GM23338 (cell line): ENCODE measurements at regions not wholly inside any gene's neighbourhood (a gene's known extent, or its start where the extent isn't known, plus 50 kb on each side); places are given as distances from the start of the nearest gene placed in this dataset.

Source experiments
- ATAC-seq: fragments of 200-7000 bp; cut with Tn5 transposase; 3 replicates; pipeline ENCODE4 v1.9.1; 2020
- DNase-seq: peaks from one replicate; pipeline ENCODE4 v3.0.0-alpha.2; 2015; ENCODE audit warnings: low spot score
- H2AFZ ChIP-seq: fragments of 200-600 bp; sonication (generic); 2 replicates; pipeline ENCODE4 v1.8.0; 2016; ENCODE audit warnings: antibody characterized with exemption, mild to moderate bottlenecking, moderate library complexity
- H3F3A ChIP-seq: fragments of 200-600 bp; sonication (generic); replicated peaks from 2 replicates; pipeline ENCODE4 v1.8.0; 2017; ENCODE audit warnings: antibody characterized with exemption, mixed run types, low read depth
- H3K27ac ChIP-seq: fragments of 200-600 bp; sonication (generic); 2 replicates; pipeline ENCODE4 v1.6.1; 2016; ENCODE audit warnings: low read depth
- H3K27me3 ChIP-seq: fragments of 200-600 bp; sonication (generic); 2 replicates; pipeline ENCODE4 v1.8.0; 2016; ENCODE audit warnings: mild to moderate bottlenecking, mixed run types, moderate library complexity; ENCODE audit not compliant: insufficient read depth
- H3K36me3 ChIP-seq: fragments of 200-600 bp; sonication (generic); 2 replicates; pipeline ENCODE4 v1.8.0; 2016; ENCODE audit warnings: mild to moderate bottlenecking; ENCODE audit not compliant: insufficient read depth
- H3K4me1 ChIP-seq: fragments of 200-600 bp; sonication (generic); 2 replicates; pipeline ENCODE4 v1.8.0; 2016; ENCODE audit warnings: mild to moderate bottlenecking, moderate library complexity; ENCODE audit not compliant: insufficient read depth
- H3K4me2 ChIP-seq: fragments of 200-600 bp; sonication (generic); 2 replicates; pipeline ENCODE4 v1.7.1; 2017; ENCODE audit warnings: mixed run types
- H3K4me3 ChIP-seq: fragments of 200-600 bp; sonication (generic); 2 replicates; pipeline ENCODE4 v1.6.1; 2016; ENCODE audit warnings: mixed run types
- H3K79me2 ChIP-seq: fragments of 200-600 bp; sonication (generic); replicated peaks from 2 replicates; pipeline ENCODE4 v1.8.0; 2017; ENCODE audit warnings: mild to moderate bottlenecking; ENCODE audit not compliant: insufficient read depth
- H3K9me2 ChIP-seq: fragments of 200-600 bp; sonication (generic); 2 replicates; pipeline ENCODE4 v1.8.0; 2017; ENCODE audit not compliant: insufficient read depth
- H4K20me1 ChIP-seq: fragments of 200-600 bp; sonication (generic); replicated peaks from 2 replicates; pipeline ENCODE4 v1.8.0; 2017; ENCODE audit warnings: mild to moderate bottlenecking; ENCODE audit not compliant: insufficient read depth
- H3K27ac Mint-ChIP-seq: 2 replicates; pipeline ENCODE4 v1.8.0; 2020; ENCODE audit warnings: inconsistent platforms, mild to moderate bottlenecking, moderate library complexity, mixed read lengths
- H3K27me3 Mint-ChIP-seq: 3 replicates; pipeline ENCODE4 v1.8.0; 2022; ENCODE audit warnings: low read depth, mild to moderate bottlenecking, moderate library complexity, mixed read lengths, inconsistent platforms; ENCODE audit not compliant: insufficient read depth, poor library complexity
- H3K36me3 Mint-ChIP-seq: 3 replicates; pipeline ENCODE4 v1.8.0; 2021; ENCODE audit warnings: low read depth, mild to moderate bottlenecking, inconsistent platforms, moderate library complexity, mixed read lengths
- H3K4me1 Mint-ChIP-seq: 3 replicates; pipeline ENCODE4 v1.8.0; 2020; ENCODE audit warnings: mild to moderate bottlenecking, inconsistent platforms, mixed read lengths
- H3K4me3 Mint-ChIP-seq: 3 replicates; pipeline ENCODE4 v1.8.0; 2021; ENCODE audit warnings: moderate library complexity, mild to moderate bottlenecking, inconsistent platforms, mixed read lengths
- H3K9me3 Mint-ChIP-seq: 3 replicates; pipeline ENCODE4 v1.8.0; 2020; ENCODE audit warnings: moderate library complexity, mild to moderate bottlenecking, inconsistent platforms, mixed read lengths
- CREB1 ChIP-seq: fragments of 250-450 bp; sonication (Bioruptor Pico); IDR thresholded peaks from 2 replicates; pipeline ENCODE4 v1.5.0; 2020; ENCODE audit warnings: low read depth, mild to moderate bottlenecking, moderate library complexity
- EZH2phosphoT487 ChIP-seq: fragments of 200-600 bp; sonication (generic); IDR thresholded peaks from one replicate; pipeline ENCODE4 v1.8.1; 2018; ENCODE audit warnings: antibody characterized with exemption; ENCODE audit not compliant: unreplicated experiment
- NANOG ChIP-seq: IDR thresholded peaks from 2 replicates; pipeline ENCODE4 v1.6.1; 2016; ENCODE audit warnings: antibody characterized with exemption, borderline replicate concordance
- POLR2AphosphoS5 ChIP-seq: IDR thresholded peaks from 2 replicates; pipeline ENCODE4 v1.6.1; 2016; ENCODE audit warnings: antibody characterized with exemption, low read depth
- TF ChIP-seq, protein P1 (sequence below): IDR thresholded peaks from one replicate; pipeline ENCODE4 v1.6.1; 2018; ENCODE audit warnings: antibody characterized with exemption; ENCODE audit not compliant: unreplicated experiment
- TF ChIP-seq, protein P2 (sequence below): IDR thresholded peaks from 2 replicates; pipeline ENCODE4 v1.6.1; 2016; ENCODE audit warnings: antibody characterized with exemption

DNA sequence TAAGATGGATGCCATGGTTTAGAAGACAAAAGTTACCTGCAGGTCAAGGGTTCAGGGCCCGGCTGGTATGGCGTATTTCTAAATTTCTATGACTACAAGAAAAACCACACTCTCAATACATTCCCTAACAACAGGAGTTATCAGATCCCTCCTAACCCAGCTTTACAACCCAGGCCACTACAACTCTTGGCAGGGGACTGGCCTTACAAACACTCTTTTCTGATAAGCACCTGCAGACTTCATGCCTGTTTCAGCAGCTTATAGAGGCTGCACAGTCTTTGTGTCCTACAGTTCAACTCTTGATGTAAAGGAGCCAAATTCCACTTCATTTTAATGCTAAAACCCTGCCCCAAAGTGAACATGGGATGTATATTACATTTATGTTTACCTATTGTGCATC is 461.4 kb downstream of the SIPA1L2 start (continued):
- no peak for TF ChIP-seq EZH2phosphoT487

- Histone ChIP-seq H3K36me3 (peaks cover under 1% of the 10 kb centered on the region), H3K4me3 (no peak overlapping the region), H3K4me1 (peaks cover 8% of the 10 kb centered on the region), H2AFZ (no peak overlapping the region), H3K9me2 (no peaks in the 10 kb centered on the region), H4K20me1 (peaks cover 14% of the 10 kb centered on the region; the same call in 1 of the 2 replicates), H3K27ac (no peak overlapping the region), H3F3A (no peaks in the 10 kb centered on the region), H3K27me3 (no peaks in the 10 kb centered on the region), H3K79me2 (no peaks in the 10 kb centered on the region), H3K4me2 (no peak overlapping the region)
- Mint-ChIP-seq H3K36me3 (peaks cover 36% of the 10 kb centered on the region), H3K27ac (no peak overlapping the region), H3K9me3 (no peaks in the 10 kb centered on the region), H3K4me1 (peaks cover 18% of the 10 kb centered on the region), H3K27me3 (peaks cover 2% of the 10 kb centered on the region), H3K4me3 (no peak overlapping the region)
- DNase-seq (peak; percentile 82), ATAC-seq (peak; percentile 100)
- TF ChIP-seq, protein P1, sequence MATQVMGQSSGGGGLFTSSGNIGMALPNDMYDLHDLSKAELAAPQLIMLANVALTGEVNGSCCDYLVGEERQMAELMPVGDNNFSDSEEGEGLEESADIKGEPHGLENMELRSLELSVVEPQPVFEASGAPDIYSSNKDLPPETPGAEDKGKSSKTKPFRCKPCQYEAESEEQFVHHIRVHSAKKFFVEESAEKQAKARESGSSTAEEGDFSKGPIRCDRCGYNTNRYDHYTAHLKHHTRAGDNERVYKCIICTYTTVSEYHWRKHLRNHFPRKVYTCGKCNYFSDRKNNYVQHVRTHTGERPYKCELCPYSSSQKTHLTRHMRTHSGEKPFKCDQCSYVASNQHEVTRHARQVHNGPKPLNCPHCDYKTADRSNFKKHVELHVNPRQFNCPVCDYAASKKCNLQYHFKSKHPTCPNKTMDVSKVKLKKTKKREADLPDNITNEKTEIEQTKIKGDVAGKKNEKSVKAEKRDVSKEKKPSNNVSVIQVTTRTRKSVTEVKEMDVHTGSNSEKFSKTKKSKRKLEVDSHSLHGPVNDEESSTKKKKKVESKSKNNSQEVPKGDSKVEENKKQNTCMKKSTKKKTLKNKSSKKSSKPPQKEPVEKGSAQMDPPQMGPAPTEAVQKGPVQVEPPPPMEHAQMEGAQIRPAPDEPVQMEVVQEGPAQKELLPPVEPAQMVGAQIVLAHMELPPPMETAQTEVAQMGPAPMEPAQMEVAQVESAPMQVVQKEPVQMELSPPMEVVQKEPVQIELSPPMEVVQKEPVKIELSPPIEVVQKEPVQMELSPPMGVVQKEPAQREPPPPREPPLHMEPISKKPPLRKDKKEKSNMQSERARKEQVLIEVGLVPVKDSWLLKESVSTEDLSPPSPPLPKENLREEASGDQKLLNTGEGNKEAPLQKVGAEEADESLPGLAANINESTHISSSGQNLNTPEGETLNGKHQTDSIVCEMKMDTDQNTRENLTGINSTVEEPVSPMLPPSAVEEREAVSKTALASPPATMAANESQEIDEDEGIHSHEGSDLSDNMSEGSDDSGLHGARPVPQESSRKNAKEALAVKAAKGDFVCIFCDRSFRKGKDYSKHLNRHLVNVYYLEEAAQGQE: no peak
- peak; percentile 31; the same call in 1 of the 2 replicates for TF ChIP-seq POLR2AphosphoS5
- TF ChIP-seq CREB1 (CRISPR knock-in tag): peak; percentile 54; the same call in 1 of the 2 replicates
- TF ChIP-seq NANOG: peak; percentile 31; the same call in 1 of the 2 replicates
These were observed 463.0 kb downstream of the SIPA1L2 start for GRCh38 chr1:232166942-232167341.

- Histone ChIP-seq H3F3A (no peaks in the 10 kb centered on the region), H3K27ac (no peak overlapping the region), H2AFZ (no peak overlapping the region), H3K4me1 (peaks cover 8% of the 10 kb centered on the region), H3K4me2 (no peak overlapping the region), H4K20me1 (peaks cover 7% of the 10 kb centered on the region; the same call in 1 of the 2 replicates), H3K36me3 (peaks cover 3% of the 10 kb centered on the region), H3K4me3 (no peak overlapping the region), H3K79me2 (no peaks in the 10 kb centered on the region), H3K27me3 (no peaks in the 10 kb centered on the region), H3K9me2 (no peaks in the 10 kb centered on the region)
- peaks cover 27% of the 10 kb centered on the region for H3K4me1 Mint-ChIP-seq
- ATAC-seq (no peak), DNase-seq (no peak)
- no peaks in the 10 kb centered on the region; the same call in 2 of the 3 replicates for H3K9me3 Mint-ChIP-seq
- TF ChIP-seq, protein P2, sequence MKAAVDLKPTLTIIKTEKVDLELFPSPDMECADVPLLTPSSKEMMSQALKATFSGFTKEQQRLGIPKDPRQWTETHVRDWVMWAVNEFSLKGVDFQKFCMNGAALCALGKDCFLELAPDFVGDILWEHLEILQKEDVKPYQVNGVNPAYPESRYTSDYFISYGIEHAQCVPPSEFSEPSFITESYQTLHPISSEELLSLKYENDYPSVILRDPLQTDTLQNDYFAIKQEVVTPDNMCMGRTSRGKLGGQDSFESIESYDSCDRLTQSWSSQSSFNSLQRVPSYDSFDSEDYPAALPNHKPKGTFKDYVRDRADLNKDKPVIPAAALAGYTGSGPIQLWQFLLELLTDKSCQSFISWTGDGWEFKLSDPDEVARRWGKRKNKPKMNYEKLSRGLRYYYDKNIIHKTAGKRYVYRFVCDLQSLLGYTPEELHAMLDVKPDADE: no peak
- H3K27me3 Mint-ChIP-seq: peaks cover 2% of the 10 kb centered on the region
- H3K36me3 Mint-ChIP-seq: peaks cover 56% of the 10 kb centered on the region
- no peak overlapping the region for H3K27ac Mint-ChIP-seq
- no peak overlapping the region for H3K4me3 Mint-ChIP-seq
These were observed 465.6 kb downstream of the SIPA1L2 start for GRCh38 chr1:232164078-232164963.
